H7 (cell line): ENCODE measurements at regions not wholly inside any gene's neighbourhood (a gene's known extent, or its start where the extent isn't known, plus 50 kb on each side); places are given as distances from the start of the nearest gene placed in this dataset.

Experiments
- DNase-seq: peaks from one replicate; pipeline ENCODE4 v3.0.0; 2012
- H3K27me3 ChIP-seq: 2 replicates; pipeline ENCODE4 v1.6.0; 2011; ENCODE audit warnings: mild to moderate bottlenecking, low read length; ENCODE audit not compliant: control insufficient read depth, insufficient read depth
- H3K36me3 ChIP-seq: replicated peaks from 2 replicates; pipeline ENCODE4 v1.5.1; 2011; ENCODE audit warnings: low read length; ENCODE audit not compliant: control insufficient read depth, insufficient read depth
- H3K4me3 ChIP-seq: 2 replicates; pipeline ENCODE4 v1.5.1; 2011; ENCODE audit warnings: low read depth, mild to moderate bottlenecking, control low read depth, low read length, moderate library complexity; ENCODE audit not compliant: insufficient read depth

DNA sequence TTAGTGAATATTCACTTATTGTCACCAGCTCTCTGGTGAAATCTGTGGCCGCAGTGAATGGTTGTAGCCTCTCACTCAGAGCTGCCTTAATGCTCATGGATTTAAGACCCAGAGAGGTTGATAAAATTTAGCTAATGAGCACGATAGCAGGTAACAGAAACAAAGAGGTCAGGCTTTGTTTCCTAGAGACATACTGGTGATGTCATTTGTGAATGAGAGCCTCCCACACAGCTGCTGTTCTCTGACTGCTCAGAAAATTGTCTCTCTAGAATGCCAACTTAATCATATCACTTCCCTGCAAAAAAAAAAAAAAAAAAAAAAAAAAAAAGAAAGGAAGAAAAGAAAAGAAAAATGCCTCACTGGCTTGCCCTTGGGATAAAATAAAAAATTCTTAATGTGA lies 411.7 kb upstream of the MYT1L start:
- Histone ChIP-seq H3K4me3 (no peak overlapping the region), H3K36me3 (no peaks in the 10 kb centered on the region), H3K27me3 (no peaks in the 10 kb centered on the region)
- DNase-seq = no peak

DNA sequence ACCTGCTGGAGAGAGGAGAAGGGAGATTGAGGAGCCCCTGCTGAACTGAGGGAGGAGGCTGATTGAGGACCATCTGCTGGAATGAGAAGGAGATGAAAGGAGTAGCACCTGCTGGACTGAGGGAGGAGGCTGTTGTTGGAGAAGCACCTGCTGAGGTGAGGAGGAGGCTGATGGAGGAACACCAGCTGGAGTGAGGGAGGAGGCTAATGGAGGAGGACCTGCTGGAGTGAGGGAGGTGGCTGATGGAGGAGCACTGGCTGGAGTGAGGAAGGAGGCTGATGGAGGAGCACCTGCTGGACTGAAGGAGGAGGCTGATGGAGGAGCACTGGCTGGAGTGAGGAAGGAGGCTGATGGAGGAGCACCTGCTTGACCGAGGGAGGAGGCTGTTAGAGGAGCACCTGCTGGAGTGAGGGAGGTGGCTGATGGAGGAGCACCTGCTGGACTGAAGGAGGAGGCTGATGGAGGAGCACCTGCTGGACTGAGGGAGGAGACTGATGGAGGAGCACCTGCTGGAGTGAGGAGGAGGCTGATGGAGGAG lies 409.2 kb upstream of the MYT1L start:
- Histone ChIP-seq H3K36me3 (no peaks in the 10 kb centered on the region), H3K4me3 (no peak overlapping the region), H3K27me3 (no peaks in the 10 kb centered on the region)
- no peak for DNase-seq

DNA sequence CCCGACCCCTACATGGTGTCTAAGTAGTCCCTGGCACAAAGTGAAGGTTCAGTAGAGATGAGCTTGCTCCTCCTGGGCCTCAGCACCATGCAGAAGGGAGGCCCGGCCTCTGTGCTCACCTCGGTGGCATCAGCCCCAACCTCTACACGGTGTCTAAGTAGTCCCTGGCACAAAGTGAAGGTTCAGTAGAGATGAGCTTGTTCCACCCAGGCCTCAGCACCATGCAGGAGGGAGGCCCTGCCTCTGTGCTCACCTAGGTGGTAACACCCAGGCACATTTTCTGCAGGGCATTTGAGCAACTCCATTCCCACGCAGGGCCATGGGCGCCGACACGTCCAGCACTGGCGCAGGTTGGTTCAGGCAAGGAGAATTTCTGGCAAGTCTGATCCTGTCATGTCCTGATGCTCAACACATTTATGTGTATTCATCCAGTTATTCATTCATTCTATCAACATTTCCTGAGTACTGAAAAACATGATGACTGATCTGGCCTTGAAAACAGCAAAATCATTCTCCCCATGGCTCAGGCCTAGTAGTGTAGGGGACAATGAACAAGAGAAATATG lies 408.2 kb upstream of the MYT1L start:
- DNase-seq = no peak
- no peaks in the 10 kb centered on the region for H3K36me3 ChIP-seq
- no peak overlapping the region for H3K4me3 ChIP-seq
- H3K27me3 ChIP-seq = no peaks in the 10 kb centered on the region; the same call in 1 of the 2 replicates

DNA sequence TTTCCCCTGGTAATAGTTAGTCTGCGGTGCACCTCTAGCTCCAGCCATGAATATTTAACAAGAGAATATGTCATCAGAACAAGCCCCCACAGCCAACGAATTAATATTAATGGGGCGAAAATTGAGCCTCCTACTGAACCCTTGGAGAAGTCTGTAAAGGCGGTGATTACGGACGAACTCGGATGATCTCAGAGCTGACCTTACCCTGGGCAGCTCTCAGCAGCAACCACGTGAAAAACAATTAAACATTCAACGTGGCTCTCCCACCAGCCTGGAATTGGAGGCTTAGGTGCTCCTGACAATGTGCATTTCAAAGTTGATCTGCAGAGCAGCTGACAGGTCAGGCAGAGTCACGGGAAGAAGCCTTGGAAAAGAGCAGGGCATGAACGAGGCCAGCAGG lies 407.6 kb upstream of the MYT1L start:
- Histone ChIP-seq H3K27me3 (no peaks in the 10 kb centered on the region; the same call in 1 of the 2 replicates), H3K36me3 (no peaks in the 10 kb centered on the region), H3K4me3 (no peak overlapping the region)
- no peak for DNase-seq

DNA sequence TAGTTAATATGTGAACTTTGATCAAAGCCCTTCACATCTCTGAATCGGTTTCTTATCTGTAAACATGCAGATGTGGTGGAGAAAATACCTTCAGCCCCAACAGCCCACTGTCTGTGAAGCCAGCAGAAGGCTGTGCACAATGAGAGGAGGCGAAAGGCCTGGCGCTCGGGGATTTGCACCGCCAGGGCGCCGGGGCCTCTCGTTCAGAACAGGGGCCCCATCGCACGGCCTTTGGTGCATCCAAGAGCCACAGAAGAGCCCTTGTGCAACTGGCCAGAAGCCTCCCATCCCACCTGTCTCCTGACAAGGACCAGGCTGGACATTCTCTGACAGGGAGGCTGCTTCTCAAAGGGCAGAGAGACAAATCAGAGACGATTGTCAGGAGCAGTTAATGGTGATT lies 407.2 kb upstream of the MYT1L start:
- no peak for DNase-seq
- no peaks in the 10 kb centered on the region for H3K36me3 ChIP-seq

DNA sequence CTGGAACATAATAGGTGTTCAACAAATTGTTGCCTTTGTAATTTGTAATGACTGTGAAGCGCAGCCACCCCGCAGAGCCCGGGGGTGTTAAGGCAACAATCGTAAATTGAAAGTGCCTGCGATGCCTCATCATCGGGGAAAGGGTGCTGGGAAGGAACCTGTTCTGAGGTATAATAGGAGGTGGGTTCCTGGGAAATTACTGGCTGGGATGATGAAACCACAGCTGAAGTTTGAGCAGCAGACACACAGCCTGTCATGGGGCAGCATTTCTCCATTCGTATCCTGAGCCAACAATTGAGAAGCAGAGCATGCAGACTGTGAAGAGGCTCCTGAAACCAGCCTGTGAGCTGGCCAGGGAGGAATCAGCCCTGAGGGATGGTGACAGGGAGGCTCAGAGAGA lies 404.0 kb upstream of the MYT1L start:
- DNase-seq = no peak
- Histone ChIP-seq H3K36me3 (no peaks in the 10 kb centered on the region), H3K27me3 (no peaks in the 10 kb centered on the region; the same call in 1 of the 2 replicates), H3K4me3 (no peak overlapping the region)

More for the DNA sequence above, 407.2 kb upstream of the MYT1L start:
- no peaks in the 10 kb centered on the region; the same call in 1 of the 2 replicates for H3K27me3 ChIP-seq
- H3K4me3 ChIP-seq = no peak overlapping the region

DNA sequence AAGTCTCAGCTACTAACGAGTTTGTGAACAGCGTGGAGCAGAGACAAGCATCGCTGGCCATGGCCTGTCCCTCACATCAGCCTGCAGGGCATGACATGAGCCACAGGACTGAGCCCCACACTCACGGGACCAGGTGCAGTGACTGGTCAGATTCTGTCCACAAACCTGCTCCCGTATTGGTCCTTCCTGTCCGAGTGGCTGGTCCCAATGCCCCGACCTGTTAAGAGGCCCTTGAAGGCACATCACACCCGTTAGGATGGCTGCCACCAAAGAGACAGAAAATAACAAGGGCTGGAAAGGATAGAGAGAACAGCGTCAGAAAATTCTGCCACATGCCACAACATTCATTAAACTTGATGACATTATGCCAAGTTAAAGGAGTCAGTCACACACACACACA lies 403.2 kb upstream of the MYT1L start:
- Histone ChIP-seq H3K27me3 (no peaks in the 10 kb centered on the region; the same call in 1 of the 2 replicates), H3K4me3 (no peak overlapping the region), H3K36me3 (no peaks in the 10 kb centered on the region)
- no peak for DNase-seq

DNA sequence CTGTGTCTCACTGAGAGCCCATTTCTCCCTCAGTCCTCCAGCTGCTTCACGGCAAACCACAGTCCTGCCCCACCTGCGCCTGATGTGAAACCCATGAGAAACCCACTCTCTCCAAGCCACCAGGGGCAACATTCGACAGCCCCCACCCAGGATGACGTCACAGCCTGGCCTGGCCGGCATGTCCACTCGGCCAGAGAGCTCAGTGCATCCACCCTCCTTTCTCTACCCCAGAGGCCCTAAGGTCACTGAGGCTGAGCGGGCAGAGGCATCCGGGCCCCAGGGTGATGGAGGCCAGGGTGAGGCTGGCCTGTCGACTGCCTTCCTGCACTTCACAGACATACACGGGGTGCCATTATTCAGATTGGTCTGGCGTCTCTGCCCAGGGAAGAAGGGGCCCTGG lies 402.7 kb upstream of the MYT1L start:
- DNase-seq = no peak
- H3K4me3 ChIP-seq = no peak overlapping the region
- H3K36me3 ChIP-seq = no peaks in the 10 kb centered on the region
- H3K27me3 ChIP-seq = no peaks in the 10 kb centered on the region; the same call in 1 of the 2 replicates

DNA sequence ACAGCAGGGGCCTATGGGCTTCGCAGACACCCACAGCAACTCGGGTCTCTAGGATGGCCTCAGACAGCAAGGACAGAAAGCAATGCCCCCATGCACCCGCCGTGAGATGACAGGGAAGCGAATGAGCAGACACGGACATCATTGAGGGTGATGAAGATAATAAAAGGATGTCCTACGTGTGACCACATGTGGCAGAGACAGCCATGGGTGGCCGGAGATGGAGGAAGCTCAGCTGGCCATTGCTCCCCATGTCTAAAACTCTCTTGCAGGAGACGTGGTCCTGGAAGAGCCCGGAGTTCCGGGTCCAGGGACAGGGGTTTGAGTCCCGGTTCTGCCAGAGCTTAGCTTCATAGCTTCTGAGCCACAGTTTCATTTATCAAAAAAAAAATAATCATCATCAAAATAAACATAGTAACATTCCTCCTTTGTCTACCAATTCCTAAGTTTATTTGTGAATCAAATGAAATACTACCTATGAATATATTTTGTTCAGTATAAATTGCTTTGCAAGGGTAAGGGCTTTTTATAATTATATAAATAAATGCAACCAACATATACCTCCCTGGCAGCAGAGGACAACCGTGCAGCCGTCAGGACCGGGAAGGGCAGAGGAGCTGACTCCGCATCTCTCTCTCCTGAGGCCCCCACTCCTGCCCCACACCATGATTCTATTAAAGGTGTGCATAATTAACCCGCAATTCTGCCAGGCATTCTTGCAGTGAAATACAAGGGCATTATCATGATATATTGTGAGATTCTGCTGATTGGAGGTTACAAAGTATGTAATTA lies 401.4 kb upstream of the MYT1L start:
- no peak overlapping the region for H3K4me3 ChIP-seq
- no peak for DNase-seq
- H3K36me3 ChIP-seq = no peaks in the 10 kb centered on the region
- no peaks in the 10 kb centered on the region; the same call in 1 of the 2 replicates for H3K27me3 ChIP-seq

- Histone ChIP-seq H3K4me3 (no peak overlapping the region), H3K36me3 (no peaks in the 10 kb centered on the region), H3K27me3 (no peaks in the 10 kb centered on the region; the same call in 1 of the 2 replicates)
- no peak for DNase-seq
These were observed 400.8 kb upstream of the MYT1L start for GRCh38 chr2:2731816-2732284.

DNA sequence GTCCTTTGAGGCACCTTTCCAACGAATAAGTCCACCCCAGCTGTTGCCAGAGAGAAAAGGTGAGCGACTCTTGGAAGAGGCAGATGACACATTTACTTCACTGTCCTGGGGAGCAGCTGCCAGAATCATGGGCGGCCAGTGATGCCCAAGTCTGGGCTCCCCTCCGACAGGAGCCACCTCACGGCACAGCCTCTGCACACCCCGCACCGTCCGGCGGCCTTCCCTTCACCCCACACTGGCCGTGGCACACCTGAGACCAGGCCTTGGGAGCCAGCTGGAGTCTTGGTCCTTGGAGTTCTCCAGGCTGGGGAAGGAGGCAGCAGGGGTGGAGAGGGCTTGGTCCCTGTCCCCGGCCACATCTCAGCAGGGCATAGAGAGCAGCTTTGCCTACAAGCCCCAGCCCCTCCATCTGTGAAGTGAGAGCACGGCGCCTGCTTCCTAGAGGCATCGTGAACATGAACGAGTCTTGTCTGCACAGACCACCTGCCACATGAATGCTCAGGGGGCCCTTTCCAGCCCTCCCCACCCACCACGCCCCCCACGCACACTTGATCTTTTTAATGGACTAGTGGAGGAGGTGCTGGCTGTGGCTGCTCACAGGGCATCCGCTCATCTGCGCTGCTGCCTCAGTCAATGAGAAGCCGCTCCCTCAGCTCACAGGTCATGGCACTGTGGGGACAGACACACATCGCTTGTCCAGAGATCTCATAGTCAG lies 400.2 kb upstream of the MYT1L start:
- Histone ChIP-seq H3K36me3 (no peaks in the 10 kb centered on the region), H3K4me3 (no peak overlapping the region), H3K27me3 (no peaks in the 10 kb centered on the region; the same call in 1 of the 2 replicates)
- DNase-seq = no peak

DNA sequence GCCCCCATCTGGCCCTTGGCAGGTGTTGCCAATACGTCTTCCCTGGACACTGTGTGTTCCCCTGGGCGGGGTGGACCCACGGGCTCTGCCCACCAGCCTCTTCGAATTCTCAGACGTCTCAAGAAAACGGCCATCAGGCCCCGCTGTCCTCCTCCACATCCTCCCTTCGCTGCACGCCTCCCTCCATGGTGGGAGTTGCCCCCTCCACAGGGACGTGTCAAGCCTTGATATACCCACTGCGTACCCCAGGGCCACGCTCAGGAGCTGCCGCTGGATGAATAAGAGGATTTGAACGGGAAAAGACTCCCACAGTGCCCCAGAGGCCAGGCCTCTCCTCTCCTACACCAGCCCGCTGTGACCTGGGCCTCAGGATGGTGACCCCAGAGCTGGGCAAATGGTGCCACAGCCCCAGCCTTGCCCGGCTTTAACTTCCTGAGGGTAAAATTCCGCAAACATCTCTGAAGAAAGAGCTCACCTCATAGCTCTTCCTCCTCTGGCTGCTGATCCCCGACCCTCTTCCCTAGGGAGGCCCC lies 399.3 kb upstream of the MYT1L start:
- Histone ChIP-seq H3K36me3 (no peaks in the 10 kb centered on the region), H3K4me3 (no peak overlapping the region), H3K27me3 (no peaks in the 10 kb centered on the region; the same call in 1 of the 2 replicates)
- DNase-seq = no peak

GRCh38 chr2:2729246-2729645 lies 398.2 kb upstream of the MYT1L start:
- Histone ChIP-seq H3K4me3 (no peak overlapping the region), H3K36me3 (no peaks in the 10 kb centered on the region), H3K27me3 (no peaks in the 10 kb centered on the region)
- no peak for DNase-seq

DNA sequence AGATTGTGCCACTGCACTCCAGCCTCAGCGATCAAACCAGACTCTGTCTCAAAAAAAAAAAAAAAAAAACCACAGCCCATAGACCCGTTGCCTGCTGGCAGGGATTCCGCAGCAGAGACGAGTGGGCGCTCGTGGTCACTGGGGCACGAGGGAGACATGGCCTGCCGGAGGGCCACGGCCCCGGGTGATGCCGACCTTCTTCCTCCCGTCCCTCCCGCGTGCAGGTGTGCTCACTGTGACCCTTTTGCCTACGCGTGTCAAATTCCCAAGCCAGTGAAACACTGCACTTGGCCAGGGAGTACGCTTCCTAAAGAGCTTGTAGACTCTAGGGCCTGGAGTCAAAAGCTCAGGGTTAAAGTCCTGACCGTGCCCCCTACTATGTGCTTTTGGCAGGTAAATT lies 397.6 kb upstream of the MYT1L start:
- DNase-seq = no peak
- no peaks in the 10 kb centered on the region for H3K27me3 ChIP-seq
- H3K4me3 ChIP-seq = no peak overlapping the region
- no peaks in the 10 kb centered on the region for H3K36me3 ChIP-seq
